ENCODE measurements at regions not wholly inside any gene's neighbourhood (a gene's known extent, or its start where the extent isn't known, plus 50 kb on each side); places are given as distances from the start of the nearest gene placed in this dataset.

DNA sequence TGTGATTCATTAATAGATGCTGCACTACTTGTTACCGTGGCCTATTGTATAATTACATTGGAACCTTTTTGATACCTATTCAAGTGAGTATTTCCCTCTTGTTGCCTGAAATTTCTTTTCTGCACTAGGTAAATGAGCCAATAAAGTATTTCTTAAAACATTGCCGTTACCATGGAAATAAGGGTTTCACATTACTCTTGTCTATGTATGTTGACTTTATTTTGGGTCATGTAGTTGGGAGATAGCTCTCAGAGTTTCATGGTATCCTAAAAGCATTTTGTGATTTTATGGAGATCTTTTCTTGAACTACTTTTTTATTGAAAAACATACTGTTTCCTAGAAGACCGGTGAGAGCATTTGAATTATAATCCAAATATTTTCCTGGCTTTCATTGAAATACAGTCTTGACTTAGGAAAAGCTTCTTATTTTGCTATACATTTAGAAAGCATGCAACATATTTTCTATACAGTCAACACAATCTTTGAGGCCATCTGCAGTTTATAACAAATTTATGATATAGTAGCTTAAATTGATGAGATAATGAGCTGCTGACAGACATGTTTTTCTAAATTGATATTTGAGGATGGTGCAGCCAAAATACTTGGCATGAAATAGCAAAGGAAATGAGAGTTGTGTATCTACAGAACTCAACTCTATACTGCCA is 650.4 kb downstream of the RFPL4B start:
- no peak for DNase-seq (ENCODE audit: low read depth)
- H3K4me3 ChIP-seq (ENCODE audit: low read length): no peak overlapping the region
- TF ChIP-seq, protein P1, sequence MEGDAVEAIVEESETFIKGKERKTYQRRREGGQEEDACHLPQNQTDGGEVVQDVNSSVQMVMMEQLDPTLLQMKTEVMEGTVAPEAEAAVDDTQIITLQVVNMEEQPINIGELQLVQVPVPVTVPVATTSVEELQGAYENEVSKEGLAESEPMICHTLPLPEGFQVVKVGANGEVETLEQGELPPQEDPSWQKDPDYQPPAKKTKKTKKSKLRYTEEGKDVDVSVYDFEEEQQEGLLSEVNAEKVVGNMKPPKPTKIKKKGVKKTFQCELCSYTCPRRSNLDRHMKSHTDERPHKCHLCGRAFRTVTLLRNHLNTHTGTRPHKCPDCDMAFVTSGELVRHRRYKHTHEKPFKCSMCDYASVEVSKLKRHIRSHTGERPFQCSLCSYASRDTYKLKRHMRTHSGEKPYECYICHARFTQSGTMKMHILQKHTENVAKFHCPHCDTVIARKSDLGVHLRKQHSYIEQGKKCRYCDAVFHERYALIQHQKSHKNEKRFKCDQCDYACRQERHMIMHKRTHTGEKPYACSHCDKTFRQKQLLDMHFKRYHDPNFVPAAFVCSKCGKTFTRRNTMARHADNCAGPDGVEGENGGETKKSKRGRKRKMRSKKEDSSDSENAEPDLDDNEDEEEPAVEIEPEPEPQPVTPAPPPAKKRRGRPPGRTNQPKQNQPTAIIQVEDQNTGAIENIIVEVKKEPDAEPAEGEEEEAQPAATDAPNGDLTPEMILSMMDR (conservative IDR thresholded peaks at IDR 0.05; ENCODE audit: low read depth, low read length): no peak

- TF ChIP-seq, protein P1 (conservative IDR thresholded peaks at IDR 0.05; ENCODE audit: low read depth, low read length): no peak
- H3K4me3 ChIP-seq (ENCODE audit: low read length): no peak overlapping the region
- DNase-seq (ENCODE audit: low read depth): no peak
These were observed 656.9 kb downstream of the RFPL4B start for GRCh38 chr6:113004054-113004453.

GRCh38 chr6:113004470-113005270 is 657.5 kb downstream of the RFPL4B start:
- TF ChIP-seq, protein P1 (conservative IDR thresholded peaks at IDR 0.05; ENCODE audit: low read depth, low read length): no peak
- DNase-seq (ENCODE audit: low read depth): no peak
- H3K4me3 ChIP-seq (ENCODE audit: low read length): no peak overlapping the region

DNA sequence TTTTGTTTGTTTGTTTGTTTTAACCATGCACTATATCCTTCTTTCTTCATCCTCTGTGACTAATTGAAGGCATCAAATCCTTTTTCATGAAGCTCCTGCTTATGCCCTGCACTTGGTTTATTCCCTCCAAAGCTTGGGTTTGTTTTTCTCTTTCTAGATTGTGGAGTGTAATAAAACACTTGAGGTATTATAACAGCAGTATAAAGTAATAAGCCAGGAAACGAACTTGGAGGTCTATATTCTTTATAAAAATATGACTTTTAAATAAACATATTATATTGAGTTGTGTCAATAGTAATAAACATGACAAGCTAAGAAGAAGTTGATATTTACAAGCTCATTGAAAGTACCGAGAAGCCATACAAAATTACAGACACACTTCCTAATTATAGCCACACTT is 659.4 kb downstream of the RFPL4B start:
- no peak overlapping the region for H3K4me3 ChIP-seq (ENCODE audit: low read length)
- TF ChIP-seq, protein P1 (conservative IDR thresholded peaks at IDR 0.05; ENCODE audit: low read depth, low read length): no peak
- no peak for DNase-seq (ENCODE audit: low read depth)

DNA sequence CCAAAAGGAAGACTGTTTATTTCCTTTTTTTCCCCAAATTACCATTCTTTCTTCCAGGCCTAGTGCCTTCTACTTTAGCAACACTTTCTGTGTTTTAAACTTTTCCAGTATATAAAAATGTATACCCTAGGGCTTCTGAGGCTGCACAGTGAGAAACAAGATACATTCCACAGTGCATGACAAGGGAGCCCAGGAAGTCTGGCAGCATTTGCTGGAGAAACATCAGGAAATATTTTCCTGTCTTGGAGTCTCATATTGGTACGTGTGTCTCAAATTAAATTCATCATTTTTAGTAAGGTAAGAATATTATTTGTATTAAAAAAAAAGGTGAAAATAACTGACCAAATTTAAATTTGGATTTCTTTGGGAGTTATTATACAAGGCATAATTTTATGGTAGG is 662.6 kb downstream of the RFPL4B start:
- no peak overlapping the region for H3K4me3 ChIP-seq (ENCODE audit: low read length)
- no peak for DNase-seq (ENCODE audit: low read depth)
- TF ChIP-seq, protein P1 (conservative IDR thresholded peaks at IDR 0.05; ENCODE audit: low read depth, low read length): no peak

DNA sequence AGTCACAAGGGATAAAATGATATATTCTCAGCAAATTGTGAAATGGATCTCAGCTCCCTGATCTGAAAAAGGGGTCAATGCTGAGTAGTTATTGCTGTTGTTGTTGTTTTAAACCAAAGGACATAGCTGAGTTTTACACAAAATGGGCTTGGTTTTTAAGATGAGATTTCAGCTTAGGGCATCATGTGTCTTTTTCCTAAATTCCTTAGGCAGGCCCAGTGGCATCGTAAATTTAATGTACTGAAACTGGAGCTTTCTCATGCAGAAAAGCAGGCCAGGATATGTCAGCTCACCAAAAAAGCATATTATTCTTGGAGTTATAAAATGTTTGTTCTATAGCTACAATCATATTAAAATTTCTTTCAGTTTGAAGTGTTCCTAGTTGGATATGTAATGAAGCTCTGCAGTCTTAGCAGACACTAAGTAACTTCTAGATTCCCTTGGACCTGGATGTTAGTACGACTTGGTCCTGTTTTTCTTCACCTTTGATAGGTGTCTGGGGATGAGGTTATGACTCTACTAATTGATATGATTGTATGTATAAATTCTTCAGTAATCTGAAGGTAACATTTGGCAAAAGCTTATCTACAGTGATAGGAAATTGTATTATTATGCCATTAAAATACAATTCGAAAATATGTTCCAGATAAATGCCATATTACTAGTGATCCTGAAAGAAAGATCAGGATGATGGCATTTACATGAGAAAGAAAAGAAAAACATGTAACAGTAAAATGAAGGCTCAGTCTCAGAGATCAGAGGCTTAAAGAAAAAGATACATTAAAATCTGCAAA is 663.3 kb downstream of the RFPL4B start:
- no peak for DNase-seq (ENCODE audit: low read depth)
- TF ChIP-seq, protein P1 (conservative IDR thresholded peaks at IDR 0.05; ENCODE audit: low read depth, low read length): no peak
- no peak overlapping the region for H3K4me3 ChIP-seq (ENCODE audit: low read length)

All from retinal pigment epithelial cell (primary cell).